NK-92 treated with Interleukin-12 subunit alpha and Interleukin-12 subunit beta, amount 100 ng/mL, for 24 hours (cell line): ENCODE measurements at regions not wholly inside any gene's neighbourhood (a gene's known extent, or its start where the extent isn't known, plus 50 kb on each side); places are given as distances from the start of the nearest gene placed in this dataset.

Experiments
- DNase-seq: peaks from one replicate; lab custom pipeline; 2025; lab: John Stamatoyannopoulos, UW

GRCh38 chr20:12358655-12359009, 440.9 kb downstream of the BTBD3 start:
- DNase-seq: no peak

- no peak for DNase-seq
These were observed 454.3 kb downstream of the BTBD3 start for GRCh38 chr20:12371990-12372389.

GRCh38 chr20:12372557-12372956, 454.9 kb downstream of the BTBD3 start:
- no peak for DNase-seq

GRCh38 chr20:12375967-12376366, 458.3 kb downstream of the BTBD3 start:
- DNase-seq: no peak

GRCh38 chr20:12383821-12384220, 466.1 kb downstream of the BTBD3 start:
- DNase-seq: no peak

GRCh38 chr20:12386821-12387220, 469.1 kb downstream of the BTBD3 start:
- no peak for DNase-seq

- DNase-seq: no peak
These were observed 473.4 kb downstream of the BTBD3 start for GRCh38 chr20:12391099-12391498.

GRCh38 chr20:12394786-12395185, 477.1 kb downstream of the BTBD3 start:
- no peak for DNase-seq

- DNase-seq: no peak
These were observed 477.7 kb downstream of the BTBD3 start for GRCh38 chr20:12395353-12395752.

GRCh38 chr20:12395760-12396159, 478.1 kb downstream of the BTBD3 start:
- no peak for DNase-seq

GRCh38 chr20:12399110-12399836, 481.6 kb downstream of the BTBD3 start:
- DNase-seq: no peak

- DNase-seq: no peak
These were observed 487.2 kb downstream of the BTBD3 start for GRCh38 chr20:12404941-12405340.

GRCh38 chr20:12406978-12407377, 489.3 kb downstream of the BTBD3 start:
- no peak for DNase-seq

- DNase-seq: no peak
These were observed 491.8 kb downstream of the BTBD3 start for GRCh38 chr20:12409501-12409900.

- no peak for DNase-seq
These were observed 493.1 kb downstream of the BTBD3 start for GRCh38 chr20:12410783-12411182.

- DNase-seq: no peak
These were observed 493.7 kb downstream of the BTBD3 start for GRCh38 chr20:12411246-12411940.

- no peak for DNase-seq
These were observed 495.4 kb downstream of the BTBD3 start for GRCh38 chr20:12413116-12413515.

GRCh38 chr20:12414446-12415274, 497.0 kb downstream of the BTBD3 start:
- DNase-seq: no peak

GRCh38 chr20:12416281-12416680, 498.6 kb downstream of the BTBD3 start:
- no peak for DNase-seq

GRCh38 chr20:12433724-12434123, 516.0 kb downstream of the BTBD3 start:
- DNase-seq: no peak

- no peak for DNase-seq
These were observed 517.0 kb downstream of the BTBD3 start for GRCh38 chr20:12434672-12435071.

GRCh38 chr20:12435268-12435667, 517.6 kb downstream of the BTBD3 start:
- DNase-seq: no peak

GRCh38 chr20:12453711-12454110, 536.0 kb downstream of the BTBD3 start:
- DNase-seq: no peak
